SKM-1 treated with dmso at 0.1 percent for 144 hours (cell line): ENCODE measurements at regions not wholly inside any gene's neighbourhood (a gene's known extent, or its start where the extent isn't known, plus 50 kb on each side); places are given as distances from the start of the nearest gene placed in this dataset.
A peak's percentile ranks its signal among the peaks of the same experiment; 100 is the strongest.
"Not testable (repeated sequence)": the region's sequence is repeated elsewhere in the genome, so short reads cannot be mapped to it uniquely, and the experiment has no call there.

Source experiments
- DNase-seq: peaks from one replicate; lab custom pipeline; 2025; ENCODE audit not compliant: unreplicated experiment; lab: John Stamatoyannopoulos, UW

DNA sequence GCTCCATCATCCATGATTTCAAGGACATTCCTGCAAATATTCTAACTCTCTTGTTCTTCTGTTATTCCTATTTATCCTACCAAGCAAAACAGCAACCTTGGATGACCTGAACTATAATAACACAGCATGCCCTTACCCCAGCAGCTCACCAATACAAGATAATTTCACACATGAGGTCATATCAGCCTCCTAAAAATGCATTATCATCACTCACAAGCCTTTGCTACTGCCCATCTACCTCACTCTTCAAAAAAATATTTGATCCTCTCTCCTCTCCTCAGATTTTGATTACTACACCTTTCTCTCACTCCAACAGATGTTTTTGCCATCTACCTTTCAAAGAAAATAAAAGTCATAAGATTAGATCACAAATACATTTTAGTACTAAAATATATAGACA lies 777.6 kb upstream of the NCAM2 start:
- no peak for DNase-seq

DNA sequence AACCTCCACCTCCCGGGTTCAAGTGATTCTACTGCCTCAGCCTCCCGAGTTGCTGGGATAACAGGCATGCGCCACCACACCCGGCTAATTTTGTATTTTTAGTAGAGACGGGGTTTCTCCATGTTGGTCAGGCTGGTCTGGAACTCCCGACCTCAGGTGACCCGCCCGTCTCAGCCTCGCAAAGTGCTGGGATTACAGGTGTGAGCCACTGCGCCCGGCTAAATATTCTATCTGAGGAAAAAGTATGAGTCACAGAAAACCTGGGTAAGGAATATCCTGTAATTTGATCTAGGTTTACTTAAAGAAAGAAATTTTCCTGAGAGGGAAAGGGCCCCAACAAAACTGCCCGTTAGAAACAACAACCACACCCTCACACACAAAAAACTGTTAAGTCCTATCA lies 776.2 kb upstream of the NCAM2 start:
- not testable (repeated sequence) for DNase-seq

DNA sequence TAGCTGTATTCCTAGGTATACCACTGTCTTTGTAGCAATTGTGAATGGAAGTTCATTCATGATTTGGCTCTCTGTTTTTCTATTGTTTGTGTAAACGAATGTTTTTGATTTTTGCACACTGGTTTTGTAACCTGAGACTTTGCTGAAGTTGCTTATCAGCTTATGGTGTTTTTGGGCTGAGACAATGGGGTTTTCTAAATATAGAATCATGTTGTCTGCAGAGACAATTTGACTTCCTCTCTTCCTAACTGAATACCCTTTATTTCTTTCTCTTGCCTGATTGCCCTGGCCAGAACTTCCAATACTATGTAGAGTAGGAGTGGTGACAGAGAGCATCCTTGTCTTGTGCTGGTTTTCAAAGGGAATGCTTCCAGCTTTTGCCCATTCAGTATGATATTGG lies 761.6 kb upstream of the NCAM2 start:
- DNase-seq, result not testable (repeated sequence)

DNA sequence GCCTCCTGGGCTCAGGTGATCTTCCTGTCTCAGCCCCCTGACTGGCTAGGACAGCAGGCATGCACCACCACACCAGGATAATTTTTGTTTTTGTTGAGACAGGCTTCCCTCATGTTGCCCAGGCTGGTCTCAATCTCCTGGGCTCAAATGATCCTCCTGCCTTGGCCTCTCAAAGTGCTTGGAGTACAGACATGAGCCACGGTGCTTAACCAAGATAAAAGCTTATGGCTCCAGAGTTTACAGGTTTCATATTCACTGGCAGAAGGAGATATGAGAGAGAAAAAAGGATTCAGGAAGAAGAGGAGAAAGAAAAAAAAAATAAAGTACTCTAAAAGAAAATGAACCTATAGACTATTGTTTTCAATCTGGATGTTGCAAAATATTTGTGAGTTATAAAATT lies 748.8 kb upstream of the NCAM2 start:
- no peak for DNase-seq

DNA sequence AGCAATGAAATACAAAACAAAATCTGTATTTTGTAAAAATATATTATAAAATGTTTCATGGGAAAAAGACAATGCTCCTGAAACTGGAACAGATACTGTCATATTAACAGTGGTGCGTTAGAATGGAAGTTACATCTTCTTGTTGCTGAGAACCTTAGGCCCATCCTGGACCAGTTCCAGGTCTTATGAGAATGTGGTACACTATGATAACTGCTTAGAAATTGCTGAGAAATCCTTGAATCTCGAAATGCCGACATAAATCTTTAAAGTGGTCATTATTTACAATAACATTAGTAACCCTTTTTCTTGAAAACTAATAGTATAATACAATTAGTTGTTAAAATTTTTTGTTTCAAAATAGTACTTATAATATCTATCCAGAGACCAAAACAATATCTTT lies 747.9 kb upstream of the NCAM2 start:
- no peak for DNase-seq

DNA sequence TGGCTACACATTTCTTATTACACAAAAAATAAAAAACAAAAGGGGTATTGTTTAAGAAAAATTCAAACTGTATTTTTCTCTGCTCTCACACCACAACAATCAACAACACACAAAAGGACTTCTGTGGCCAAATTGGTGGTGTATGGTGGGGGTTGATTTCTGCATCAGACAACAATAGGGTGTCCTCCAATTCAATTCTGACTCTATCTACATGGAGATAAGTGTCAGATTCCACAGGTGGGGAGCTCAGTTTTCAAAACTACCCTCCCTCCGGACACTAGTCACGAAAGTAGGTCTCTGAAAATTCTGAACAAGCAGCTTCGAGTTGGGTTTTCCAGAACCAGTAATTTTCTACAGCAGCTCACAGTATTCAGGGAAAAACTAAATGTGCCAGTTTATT lies 744.9 kb upstream of the NCAM2 start:
- no peak for DNase-seq

DNA sequence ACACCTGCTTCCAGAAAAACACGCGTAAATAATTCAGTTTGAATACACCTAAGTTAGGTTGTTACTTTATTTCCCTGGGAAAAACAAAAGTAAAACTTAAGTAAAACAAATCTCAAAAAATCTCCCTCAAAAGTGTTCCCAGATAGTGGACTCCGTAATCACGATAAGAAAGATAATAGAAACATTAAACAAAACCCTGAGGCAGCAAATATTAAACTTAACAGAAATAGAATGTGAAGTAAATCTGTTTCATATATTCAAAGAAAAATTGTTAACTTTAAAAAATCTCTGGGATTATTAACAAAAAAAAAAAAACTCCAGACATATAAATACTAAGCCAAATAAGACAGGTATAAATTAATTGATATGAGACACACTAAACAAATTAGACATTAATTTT lies 743.2 kb upstream of the NCAM2 start:
- DNase-seq, result no peak

DNA sequence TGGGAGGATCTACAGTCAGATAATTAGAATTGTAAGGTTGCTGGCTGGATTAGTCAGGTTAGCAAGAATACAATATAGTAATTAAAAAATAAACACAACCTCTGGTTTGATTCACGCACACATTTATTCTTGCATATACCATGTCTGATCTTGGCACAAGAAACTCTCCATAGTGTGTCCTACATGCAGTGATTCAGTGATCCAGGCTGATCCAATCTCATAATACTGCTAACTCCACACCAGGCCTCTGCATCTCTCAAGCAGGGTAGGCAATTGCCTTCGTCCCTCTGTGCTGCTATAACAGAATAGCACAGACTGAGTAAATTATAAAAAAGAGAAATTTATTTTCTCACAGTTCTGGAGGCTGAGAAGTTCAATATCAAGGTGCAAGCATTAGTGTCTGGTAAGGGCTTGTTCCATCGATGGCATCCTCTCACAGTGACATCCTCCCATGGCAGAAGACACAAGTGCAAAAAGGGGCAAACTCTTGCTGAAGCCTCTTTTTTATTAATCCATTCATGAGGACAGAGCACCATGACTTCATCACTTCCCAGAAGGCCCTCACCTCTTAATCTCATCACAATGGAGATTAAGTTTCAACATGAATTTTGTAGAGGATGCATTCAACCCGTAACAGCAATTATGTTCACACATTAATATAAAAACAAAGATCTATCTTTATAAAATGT lies 741.0 kb upstream of the NCAM2 start:
- DNase-seq, result no peak

DNA sequence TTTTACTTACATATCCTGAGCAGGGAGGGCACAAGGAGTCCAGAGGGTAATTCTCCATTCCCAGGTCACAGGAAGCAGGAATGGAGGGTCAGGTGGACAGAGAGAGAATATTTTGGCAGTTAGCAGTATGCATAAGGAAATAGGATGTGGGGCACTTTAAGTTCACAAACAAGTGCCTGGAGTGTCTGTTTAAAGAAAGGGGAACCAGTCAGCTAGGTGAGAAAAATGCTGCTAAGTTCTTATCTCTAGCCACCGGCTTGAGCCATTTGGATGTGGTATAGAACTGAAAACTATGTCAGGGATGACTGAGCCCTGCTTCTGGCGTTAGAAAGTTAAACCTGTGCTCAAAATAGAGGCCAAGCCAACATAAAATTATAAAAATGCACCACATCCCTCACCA lies 739.7 kb upstream of the NCAM2 start:
- DNase-seq, result peak; percentile 49

DNA sequence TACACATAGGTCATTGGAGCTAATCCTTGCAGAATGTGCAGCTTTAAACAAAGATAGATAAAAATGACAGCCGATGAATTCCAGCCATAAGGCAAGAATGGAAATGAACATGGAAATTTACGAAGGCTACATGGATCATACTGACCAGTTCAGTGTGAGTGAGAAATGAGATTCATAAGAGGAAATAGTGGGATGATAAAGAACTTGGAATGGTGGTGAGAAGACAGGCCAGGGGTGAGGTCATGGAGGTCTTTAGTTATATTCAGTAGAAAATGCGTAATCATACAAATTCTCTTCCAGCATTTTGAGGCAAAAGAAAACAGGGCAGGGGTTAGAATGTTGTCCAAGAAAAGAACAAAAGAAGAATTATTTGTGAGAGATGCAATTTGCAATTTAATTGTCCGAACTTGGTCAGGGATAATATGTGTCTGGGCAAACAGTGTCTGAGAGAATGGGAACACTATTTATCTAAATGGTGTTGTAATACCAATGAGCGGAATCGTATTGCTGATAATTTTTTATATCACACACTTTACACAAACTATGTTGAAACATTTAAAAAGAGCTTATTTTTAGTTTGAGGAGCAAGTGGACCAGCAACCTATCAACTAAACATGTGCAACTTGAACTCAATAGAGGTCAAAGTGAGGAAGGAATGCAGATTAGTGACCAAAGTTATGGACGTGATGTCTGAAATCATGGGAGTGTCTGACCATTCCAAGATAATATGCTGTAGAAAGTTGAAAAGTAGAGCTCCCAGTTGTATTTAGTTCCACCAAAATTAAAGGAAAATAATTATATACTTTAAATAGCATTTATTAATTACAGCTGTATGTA lies 739.0 kb upstream of the NCAM2 start:
- DNase-seq, result no peak

DNA sequence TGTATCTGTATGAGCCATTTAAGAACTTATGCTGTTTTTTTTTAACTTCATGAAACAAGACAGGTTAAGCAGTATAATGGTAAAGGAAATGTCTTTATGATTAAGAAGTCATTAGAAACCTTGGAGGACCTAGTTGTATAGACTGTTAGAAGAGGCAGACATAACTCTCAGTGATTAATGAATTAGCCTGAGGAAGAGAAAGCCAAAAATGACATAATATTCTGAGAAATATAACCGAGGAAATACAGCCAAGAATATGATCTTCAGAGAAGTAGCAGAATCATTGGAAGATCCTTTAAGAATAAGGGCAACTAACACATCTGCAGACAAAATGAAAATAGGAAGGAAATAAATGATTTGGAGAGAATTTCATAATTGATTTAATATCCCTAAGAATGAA lies 738.1 kb upstream of the NCAM2 start:
- no peak for DNase-seq

DNA sequence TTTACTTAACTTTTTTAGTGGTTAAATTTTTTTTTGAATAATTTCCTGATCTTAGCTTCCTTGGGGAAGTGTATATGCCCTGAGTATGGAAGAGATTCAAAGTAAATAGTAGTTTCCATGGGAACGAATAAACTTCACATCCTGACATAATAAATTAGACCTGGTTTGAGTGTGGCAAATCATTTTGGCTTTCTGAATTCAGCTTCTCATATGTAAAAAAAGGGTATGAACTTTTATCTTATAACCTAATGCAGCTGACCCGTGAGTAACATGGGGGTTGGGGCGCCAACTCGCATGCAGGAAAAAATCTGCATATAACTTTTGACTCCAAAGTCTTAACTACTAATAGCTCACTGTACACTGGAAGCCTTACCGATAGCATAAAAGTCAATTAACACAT lies 736.8 kb upstream of the NCAM2 start:
- DNase-seq, result no peak

DNA sequence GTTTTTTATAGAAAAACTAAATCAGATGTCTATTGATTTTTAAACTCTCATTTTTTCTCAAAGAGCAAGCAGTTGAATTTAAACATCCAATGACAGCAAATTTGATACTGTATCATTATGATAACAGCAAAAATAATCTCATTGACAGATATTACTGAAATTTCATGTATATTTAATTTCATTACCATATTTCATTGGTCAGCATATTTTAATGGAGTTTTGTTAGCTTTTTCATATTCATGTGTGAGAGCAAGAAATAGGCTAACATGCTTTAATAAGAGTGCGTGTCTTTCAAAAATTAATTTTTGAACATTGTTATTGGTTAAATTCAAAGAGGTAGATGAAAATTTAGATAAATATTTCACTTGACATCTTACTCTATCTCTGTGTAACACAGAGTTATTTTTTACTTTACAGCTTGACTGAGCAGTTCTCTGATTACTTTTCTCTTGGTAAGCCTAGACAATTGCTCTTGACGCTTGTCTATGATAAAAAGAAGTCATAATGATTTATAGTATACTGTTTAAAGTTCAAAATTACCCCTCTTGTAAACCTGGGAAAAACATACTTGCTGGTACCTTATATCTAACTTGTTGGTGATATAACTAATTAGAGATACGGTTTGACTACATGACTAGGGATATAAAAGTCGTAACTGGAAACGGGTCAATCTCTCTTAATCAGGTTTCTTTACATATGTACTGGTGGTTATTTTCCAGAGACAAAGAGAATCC lies 732.3 kb upstream of the NCAM2 start:
- DNase-seq, result no peak

DNA sequence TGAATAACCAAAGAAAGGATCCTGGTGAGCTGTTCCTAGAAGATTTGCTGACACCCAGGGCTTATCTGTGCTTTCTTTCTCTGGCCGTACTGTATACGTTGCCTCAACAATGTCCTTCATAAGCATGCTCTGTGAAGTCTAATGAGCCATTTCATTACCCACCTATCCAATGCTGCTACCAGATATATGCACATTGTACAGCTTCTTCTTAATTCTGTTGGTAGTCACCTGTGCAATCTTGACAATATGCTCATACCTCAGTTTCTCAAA lies 731.8 kb upstream of the NCAM2 start:
- DNase-seq, result no peak

DNA sequence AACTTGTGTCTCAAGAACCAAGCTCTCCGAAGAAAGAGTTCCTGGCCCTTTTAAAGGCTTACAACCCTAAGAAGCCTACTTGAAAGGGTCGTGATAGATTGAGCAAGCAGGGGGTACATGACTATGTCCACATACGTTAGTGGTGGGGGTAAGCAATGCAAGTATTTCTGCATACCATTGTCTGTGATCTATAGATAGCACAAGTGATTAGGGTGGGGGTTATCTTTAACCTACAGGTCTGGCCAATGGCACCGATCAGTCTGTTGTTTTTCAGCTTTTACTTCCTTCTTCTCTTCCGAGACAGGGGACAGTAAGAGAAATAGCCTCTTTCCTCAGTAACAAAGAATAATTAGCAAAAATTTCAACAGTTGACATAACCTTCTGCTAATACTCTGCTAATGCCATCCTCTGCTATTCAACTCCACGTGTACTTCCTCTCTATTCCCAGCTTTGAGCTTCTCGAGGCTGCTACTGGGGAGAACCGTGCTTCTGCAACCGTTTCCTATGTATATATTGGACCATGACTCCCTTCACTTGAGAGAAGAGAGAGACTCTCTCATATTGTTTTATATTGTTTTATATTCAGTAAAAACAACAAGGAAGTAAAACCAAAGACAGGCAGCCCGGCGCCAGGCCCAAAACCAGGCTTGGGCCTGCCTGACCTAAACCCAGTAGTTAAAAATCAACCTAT lies 727.7 kb upstream of the NCAM2 start:
- no peak for DNase-seq

DNA sequence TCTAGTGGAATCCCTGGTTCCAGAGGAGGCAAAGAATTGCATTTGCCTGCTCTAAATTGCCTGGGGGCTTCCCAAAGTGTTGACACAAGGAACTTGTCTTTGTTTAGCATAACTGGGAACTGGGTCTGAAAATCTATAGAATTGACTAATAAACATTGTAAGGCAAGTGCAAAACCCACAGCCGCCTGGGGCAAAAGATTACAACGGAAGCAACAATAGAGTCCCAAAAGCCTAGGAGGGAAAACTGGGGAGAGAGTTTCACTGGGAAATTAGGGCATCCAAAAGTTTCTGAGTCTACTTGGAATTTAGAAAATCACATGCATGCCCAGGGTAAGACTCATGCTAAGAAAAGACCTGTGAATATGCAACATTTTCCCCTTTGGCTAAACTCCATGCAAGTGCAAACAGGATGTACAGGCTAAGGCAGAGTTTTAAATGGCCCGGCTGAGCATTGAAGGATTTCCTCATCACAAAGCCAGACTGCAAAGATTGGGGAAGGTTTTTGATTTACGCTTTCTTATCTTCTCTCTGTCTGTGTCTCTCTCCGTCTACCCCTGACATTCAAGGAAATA lies 725.3 kb upstream of the NCAM2 start:
- DNase-seq, result no peak

DNA sequence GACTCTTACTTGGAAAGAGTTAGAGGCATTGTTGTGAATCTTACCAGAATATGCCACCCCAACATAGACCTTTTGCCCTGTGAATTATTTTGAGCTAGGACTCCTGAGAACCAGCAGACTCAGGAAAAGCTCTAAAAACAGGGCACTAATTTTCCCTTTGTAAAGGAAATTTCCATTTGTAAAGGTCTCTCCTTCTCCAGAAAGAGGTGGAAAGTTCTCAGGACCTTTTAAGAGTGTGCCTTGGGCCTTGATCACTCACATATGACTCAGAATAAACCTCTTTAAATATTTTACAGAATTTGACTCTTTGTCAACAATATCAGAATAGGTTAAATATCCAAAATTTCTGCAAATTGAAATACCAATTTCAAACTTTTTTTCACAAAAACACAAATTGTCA lies 721.8 kb upstream of the NCAM2 start:
- no peak for DNase-seq

DNA sequence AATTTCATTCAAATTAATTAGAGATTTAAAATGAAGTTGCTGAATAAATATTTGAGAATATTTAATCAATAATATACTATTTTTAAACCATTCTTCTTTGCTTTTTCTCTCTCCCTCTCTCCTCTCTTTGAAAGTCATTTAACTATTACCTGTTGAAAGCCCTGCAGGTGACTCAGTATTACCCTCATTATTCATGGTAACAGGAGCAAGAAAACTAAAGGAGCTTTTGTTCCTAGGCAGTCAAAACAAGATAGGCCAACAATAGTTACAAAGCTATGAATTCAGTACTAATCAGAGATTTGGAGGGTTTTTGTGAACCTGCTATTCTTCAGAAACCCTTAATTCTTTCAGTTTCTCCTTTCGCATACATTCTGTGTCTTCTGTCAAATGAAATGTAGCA lies 721.3 kb upstream of the NCAM2 start:
- DNase-seq, result no peak

DNA sequence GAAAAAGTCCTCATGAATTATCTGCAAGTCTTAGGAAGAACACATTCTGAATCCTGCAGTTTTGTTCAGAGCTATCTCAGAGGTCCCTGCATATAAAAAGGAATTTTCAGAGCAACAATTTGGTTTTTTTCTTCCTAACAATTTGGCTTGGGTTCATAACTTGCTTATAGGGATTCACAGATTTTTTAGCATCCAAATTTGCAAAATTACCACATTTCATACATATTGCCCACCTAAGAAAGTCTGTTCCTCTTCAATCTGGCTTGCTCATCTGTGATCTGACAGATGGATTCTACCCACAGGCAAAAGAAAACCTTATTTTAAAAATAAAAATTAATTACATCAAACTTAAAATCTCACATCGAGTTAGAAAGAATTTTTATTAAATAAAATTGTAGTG lies 714.4 kb upstream of the NCAM2 start:
- DNase-seq, result no peak

DNA sequence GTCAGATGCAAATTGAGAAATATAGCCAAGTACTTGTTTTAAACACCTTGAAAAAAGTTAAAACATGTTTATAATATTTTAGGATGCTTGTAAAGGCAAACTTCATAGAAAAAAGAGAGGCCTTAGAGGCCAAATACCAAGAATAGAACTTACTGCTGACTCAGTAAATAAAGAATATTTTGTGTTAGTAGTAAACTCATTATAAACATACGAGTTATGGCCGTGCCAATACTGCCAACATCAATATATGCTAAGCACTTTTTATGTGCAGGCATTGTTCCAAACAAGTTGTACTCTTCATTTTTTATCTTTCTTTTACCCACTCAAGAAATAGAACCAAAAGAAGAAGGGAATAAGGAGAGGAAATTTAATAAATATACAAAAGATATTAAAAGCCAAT lies 705.9 kb upstream of the NCAM2 start:
- no peak for DNase-seq

DNA sequence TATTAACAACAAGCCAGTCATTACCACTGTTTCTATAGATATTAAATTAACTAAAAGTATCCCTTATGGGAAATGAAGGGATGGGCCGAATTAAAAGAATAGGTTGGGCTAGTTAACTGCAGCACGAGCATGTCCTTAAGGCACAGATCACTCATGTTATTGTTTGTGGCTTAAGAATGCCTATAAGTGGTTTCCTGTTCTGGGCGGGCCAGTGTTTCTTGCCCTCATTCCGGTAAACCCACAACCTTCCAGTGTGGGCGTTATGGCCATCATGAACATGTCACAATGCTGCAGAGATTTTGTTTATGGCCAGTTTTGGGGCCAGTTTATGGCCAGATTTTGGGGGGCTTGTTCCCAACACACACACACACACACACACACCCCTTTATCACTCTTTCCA lies 705.4 kb upstream of the NCAM2 start:
- DNase-seq, result not testable (repeated sequence)
